Left colon (tissue), 2 donors: ENCODE measurements at regions not wholly inside any gene's neighbourhood (a gene's known extent, or its start where the extent isn't known, plus 50 kb on each side); places are given as distances from the start of the nearest gene placed in this dataset.
"Not testable (repeated sequence)": the region's sequence is repeated elsewhere in the genome, so short reads cannot be mapped to it uniquely, and the experiment has no call there.

Source experiments
- ATAC-seq: fragments of 200-7000 bp; cut with Tn5 transposase; one replicate; pipeline ENCODE4 v1.9.1; 2020; ENCODE audit warnings: mild to moderate bottlenecking, moderate library complexity
- DNase-seq, 2 donors: peaks; one replicate each; pipeline ENCODE4 v3.0.0-alpha.2; 2020
- intact Hi-C, 2 donors: fragments of 100-400 bp; cut with DNase I in 1 of 2; cut with micrococcal nuclease in 1 of 2; formaldehyde crosslinking; loops; one replicate each; pipeline versions ENCODE4 v1.11.2 to v1.14.0; 2022; cut with DNase I, micrococcal nuclease
- donor health status: DM: no; HTN: no; CAD: no.
- donor health status: DM: yes; HTN: yes; CAD: no.

- DNase-seq (no peak), ATAC-seq (no peak)
- intact Hi-C loops, result no loop called here
Measured at GRCh38 chr5:96229188-96229587, 203.9 kb downstream of the PCSK1 start.

DNA sequence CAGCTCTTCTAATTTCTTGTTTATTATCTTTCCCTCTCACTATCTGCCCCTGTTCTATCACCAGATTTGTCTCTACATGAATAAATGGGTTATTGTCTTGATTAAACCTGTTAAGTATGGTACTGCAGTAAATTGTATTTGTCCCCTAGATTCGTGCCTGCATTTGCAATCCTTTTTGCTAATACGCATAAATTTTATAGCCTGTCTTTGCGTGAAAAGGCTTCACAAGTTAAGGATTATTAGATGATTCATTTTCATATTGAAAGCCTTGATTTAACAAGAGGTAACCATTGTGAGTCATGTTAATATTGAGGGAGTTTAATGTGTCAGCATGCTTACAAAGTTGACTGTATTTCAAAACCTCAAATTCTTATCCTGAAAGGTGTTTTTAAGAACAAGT lies 204.6 kb downstream of the PCSK1 start:
- ATAC-seq, result no peak
- intact Hi-C loops, result no loop called here
- DNase-seq, result no peak

GRCh38 chr5:96227957-96228356 lies 205.1 kb downstream of the PCSK1 start:
- ATAC-seq, result no peak
- intact Hi-C loops, result no loop called here
- DNase-seq, result no peak

DNA sequence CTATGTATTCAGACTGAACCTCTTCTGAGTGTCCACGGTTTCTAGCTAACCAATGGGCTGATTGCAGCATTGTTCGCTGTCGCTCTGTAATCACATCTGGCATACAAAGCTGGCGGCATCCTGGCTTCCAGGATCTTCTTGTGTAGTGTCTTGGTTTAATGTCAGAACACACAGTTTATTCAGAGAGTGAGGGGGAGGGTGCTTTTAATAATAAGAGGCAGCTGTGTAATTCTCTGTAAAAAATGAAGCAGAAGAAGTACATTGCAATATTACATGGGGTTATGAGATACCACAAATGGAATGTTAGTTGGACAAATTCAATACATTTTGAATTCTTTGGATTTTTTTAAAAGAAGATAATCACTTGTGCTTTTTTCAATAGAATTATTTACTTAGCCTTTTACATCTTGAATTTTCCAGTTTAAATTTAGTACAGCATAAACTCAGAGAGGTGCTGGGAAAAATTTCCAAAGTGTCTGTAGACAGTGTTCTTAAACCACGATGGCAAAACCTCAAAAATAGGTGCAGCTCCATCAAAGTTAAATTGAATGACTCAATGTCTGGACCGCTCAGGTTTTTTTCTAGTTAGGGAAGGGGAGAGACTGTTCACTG lies 206.0 kb downstream of the PCSK1 start:
- ATAC-seq (no peak), DNase-seq (no peak)
- intact Hi-C loops, result no loop called here

DNA sequence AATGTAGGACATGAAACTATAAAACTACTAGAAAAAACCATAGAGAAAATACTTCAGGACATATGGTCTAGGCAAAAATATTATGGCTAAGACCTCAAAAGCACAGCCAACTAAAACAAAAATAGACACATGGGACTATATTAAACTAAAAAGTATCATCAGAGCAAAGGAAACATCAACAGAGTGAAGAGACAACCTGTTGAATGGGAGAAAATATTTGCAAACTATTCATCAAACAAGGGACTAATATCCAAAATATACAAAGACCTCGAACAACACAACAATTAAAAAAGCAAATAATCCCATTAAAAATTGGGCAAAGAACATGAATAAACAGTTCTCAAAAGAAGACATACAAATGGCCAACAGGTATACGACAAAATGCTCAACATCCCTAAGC lies 210.9 kb downstream of the PCSK1 start:
- intact Hi-C loops, result no loop called here
- DNase-seq (no peak), ATAC-seq (no peak)

- ATAC-seq (no peak), DNase-seq (no peak)
- intact Hi-C loops, result no loop called here
Measured at GRCh38 chr5:96220610-96221390, 212.2 kb downstream of the PCSK1 start.

DNA sequence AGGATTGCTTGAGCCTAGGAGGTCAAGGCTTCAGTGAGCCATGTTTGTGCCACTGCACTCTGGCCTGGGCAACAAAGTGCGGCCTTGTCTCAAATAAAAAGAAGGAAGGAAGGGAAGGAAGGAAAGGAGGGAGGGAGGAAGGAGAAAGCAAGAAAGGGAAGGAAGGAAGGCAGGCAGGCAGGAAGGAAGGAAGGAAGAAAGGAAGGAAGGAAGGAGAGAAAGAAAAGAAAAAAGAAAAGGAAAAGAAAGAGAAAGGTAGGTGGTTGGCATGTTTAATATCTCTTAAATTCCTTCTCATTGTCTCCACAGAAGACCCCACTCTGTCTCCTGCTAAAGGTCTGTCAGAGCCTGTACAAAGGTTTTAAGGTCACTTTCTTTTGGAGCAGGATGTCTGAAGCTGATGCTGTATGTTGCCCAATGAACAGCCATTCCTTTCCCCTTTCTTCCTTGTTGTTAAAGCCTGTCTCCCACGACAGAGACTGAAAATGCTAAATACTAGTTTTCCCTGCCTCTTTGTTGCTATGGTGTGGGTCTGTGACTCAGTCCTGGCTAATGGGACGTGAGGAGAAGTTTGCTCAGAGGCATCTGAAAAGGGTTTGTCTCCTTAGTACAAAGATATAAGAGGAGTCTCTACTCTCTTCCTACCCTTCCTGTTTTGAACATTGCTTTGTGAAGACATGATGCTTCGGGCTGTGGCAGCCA lies 213.3 kb downstream of the PCSK1 start:
- no peak for DNase-seq
- ATAC-seq, result no peak
- intact Hi-C loops, result no loop called here

DNA sequence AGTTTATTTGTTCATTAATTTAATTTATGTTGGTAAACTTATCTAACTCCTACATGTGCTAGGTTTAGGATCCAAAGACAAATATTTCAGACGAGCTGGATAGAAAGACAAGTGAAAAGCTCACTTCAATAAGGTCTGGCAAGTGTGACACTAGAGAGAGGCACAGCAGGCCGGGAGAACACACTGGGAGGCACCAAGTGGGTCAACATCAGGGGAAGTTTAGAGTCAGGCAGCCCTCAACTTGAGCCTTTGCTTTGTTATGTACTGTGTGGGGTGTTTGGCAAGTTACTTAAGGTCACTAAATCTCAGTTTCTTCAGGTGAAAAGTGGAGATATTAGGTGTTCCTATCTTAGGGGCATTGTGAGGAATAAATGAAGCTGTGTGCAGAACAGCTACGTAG lies 214.4 kb downstream of the PCSK1 start:
- ATAC-seq (no peak), DNase-seq (no peak)
- intact Hi-C loops, result no loop called here

DNA sequence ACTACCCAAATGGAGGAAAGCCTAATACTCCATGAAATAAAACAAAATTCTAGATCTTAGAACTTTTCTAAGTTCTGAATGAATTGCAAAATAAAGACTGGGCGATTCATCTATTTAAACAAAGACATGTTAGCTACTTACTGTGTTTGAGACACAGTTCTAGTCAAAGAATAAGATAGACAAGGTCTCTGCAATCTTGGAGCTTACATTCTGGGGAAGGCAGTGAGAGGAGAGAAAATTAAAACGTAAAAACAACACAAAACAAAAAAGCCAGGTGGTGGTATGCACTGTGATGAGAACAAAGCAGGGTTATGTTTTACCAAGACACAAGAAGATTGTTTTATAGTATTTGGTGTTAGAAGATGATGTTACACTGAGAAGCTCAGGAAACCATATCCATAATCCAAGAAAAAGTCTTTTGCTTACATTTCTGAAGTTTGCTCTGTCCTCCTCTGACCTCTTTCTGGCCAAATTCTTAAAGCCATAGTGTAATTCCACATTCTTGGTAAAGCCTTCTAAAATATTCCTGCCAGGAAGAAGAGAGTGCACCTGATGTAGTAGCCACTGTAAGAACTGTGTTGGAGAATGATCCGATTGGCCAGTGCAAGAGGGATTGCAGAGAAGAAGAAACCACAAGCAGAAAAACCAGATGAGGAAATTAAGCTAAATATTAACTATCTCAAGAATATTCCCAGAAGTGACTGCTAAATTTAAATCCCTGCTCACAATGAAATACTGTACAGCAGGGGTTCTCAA lies 218.4 kb downstream of the PCSK1 start:
- intact Hi-C loops, result no loop called here
- DNase-seq (no peak), ATAC-seq (peak; percentile 30)

GRCh38 chr5:96209829-96210228 lies 223.2 kb downstream of the PCSK1 start:
- DNase-seq (no peak), ATAC-seq (no peak)
- intact Hi-C loops, result no loop called here

- ATAC-seq, result no peak
- no peak for DNase-seq
- intact Hi-C loops, result no loop called here
Measured at GRCh38 chr5:96207420-96207819, 225.6 kb downstream of the PCSK1 start.

- no peak for DNase-seq
- ATAC-seq, result no peak
- intact Hi-C loops, result no loop called here
Measured at GRCh38 chr5:96203761-96204160, 229.3 kb downstream of the PCSK1 start.

GRCh38 chr5:96201503-96201902 lies 231.5 kb downstream of the PCSK1 start:
- ATAC-seq, result no peak
- intact Hi-C loops, result no loop called here
- DNase-seq, result no peak

DNA sequence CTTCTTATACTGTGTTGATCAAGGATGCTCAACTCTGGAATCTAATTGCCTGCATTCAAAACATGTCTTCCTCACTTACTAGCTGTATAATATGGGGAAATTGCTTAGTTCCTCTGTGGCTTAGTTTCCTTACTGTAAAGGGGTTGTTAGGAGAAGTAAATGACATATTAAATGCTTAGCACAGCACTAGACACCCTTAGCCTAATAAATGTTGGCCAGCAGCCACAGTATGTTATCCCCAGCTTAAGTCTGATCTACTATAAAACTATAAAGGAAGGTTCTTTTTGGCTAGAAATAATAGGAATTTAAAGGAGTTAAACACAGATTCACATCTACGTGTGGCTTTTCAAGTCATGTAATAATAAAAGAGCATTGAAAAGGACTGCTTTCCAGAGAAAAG lies 232.4 kb downstream of the PCSK1 start:
- DNase-seq, result no peak
- intact Hi-C loops, result no loop called here
- peak; percentile 80 for ATAC-seq

DNA sequence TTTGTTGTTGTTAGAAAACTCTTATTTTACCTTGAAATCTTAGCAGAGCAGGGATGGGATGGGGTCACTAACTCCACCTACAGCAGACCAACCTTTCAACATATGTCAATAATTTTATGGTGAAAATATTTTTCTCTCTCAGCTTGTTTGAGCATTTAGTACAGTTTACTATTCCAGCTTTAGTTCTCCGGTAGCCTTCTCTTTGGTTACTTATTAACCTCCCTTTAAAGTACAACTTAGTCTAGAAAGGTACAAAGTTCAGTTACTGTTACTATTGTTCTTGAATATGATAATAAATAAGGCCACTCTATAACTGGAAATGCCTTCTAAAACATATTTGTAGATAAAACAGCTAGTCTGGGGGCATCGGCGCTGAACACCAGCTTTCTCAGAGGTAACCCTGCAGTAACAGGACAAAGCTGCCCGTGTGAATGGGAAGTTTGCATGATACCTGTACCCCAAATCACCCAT lies 233.3 kb downstream of the PCSK1 start:
- DNase-seq, result peak in 1 of 2 donors; percentile 11
- ATAC-seq, result peak; percentile 95
- intact Hi-C loops, result no loop called here

DNA sequence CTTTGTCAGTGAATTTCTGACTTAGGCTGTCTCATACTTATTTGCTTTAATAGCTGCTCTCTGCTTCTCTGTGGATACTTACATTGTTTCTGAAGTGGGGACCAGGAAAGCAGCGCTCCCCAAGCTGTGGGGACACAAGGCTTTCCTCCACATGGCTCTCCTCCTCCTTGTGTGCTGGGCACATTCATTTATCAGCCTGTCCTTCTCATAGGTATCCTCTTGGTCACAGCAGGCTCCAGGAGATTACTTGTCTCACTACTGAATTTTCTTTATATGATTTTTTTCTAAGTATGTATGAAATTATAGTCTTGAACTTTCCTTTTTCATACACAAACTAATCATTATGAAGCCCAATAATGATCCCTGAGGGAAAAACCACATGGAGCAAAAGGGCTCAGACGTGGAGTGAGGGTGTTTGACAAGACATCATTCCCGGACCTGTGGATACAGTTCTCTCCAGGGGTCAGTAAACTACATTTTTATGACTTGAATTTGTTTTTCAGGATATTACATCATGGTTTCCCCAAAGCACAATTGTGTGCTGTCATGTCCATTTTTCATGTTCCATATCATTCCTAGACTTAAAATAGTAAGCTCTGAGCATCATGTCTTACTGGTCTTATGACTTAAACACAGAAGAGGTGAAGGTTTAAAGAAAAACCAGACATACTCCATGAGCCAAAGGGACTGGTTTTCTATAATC lies 234.5 kb downstream of the PCSK1 start:
- intact Hi-C loops, result no loop called here
- DNase-seq, result no peak
- ATAC-seq, result no peak

- DNase-seq, ATAC-seq, intact Hi-C loops: not testable (repeated sequence)
Measured at GRCh38 chr5:96197767-96198166, 235.3 kb downstream of the PCSK1 start.

DNA sequence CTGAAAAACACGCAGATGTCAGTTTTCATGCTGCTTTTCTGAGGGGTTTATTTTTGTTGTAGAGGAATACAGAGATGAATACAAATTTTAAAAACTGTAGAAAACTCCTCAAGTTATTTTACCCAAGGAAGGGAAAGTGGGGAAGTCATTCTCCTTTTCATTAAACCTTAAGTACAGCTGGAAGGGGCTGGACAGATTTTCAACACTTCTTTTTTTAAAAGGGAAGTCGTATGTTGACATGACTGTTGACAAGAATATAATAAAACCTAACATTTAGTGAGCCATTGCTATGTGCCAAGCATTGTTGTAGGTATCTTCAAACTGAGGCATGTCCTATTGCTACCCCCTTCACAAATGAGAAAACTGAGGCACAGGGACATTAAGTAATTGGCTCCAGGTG lies 235.7 kb upstream of the ELL2 start:
- DNase-seq, result no peak
- intact Hi-C loops, result no loop called here
- no peak for ATAC-seq

DNA sequence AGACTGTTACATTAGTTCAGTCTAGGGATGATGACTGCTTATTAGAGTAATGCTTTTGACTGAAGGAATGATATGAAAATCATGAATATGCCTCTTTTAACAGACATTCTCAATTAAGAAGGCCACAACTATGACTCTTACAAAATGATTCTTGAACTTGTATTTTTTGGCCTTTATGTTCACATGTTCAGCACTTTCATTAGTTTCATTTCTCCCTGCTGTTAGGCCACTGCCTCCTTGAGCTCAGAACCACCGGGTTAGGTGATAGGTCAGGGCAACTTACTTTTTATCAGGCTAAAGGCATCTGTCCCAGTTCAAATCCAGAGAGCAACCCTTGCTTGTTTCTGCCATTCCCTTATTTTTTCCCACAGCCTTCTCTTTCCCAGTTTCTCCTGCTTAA lies 235.2 kb upstream of the ELL2 start:
- DNase-seq (no peak), ATAC-seq (no peak)
- intact Hi-C loops, result no loop called here
